Astrocyte of the spinal cord (primary cell): ENCODE measurements at regions not wholly inside any gene's neighbourhood (a gene's known extent, or its start where the extent isn't known, plus 50 kb on each side); places are given as distances from the start of the nearest gene placed in this dataset.

Experiments used
- DNase-seq: peaks from one replicate; pipeline ENCODE4 v3.0.0; 2011; ENCODE audit warnings: low read depth, low spot score
- H3K4me3 ChIP-seq: 2 replicates; pipeline ENCODE4 v1.5.1; 2011; ENCODE audit warnings: low read depth, mild to moderate bottlenecking, low read length, moderate library complexity
- CTCF ChIP-seq: IDR thresholded peaks from 2 replicates; pipeline ENCODE4 v1.5.1; 2012; ENCODE audit warnings: low read depth, mild to moderate bottlenecking, low read length, inconsistent platforms
- in situ Hi-C: cut with HindIII; loops from 2 replicates; pipeline ENCODE4 v1.10.0; 2017; ENCODE audit warnings: low sequenced_read_pairs

GRCh38 chr4:126440297-126440696 lies 1125.5 kb downstream of the FAT4 start:
- in situ Hi-C loops = no loop called here
- no peak for DNase-seq
- H3K4me3 ChIP-seq = no peak overlapping the region
- no peak for TF ChIP-seq CTCF

GRCh38 chr4:126441173-126442035 lies 1126.6 kb downstream of the FAT4 start:
- DNase-seq = no peak
- TF ChIP-seq CTCF = no peak
- in situ Hi-C loops = no loop called here

GRCh38 chr4:126445596-126445995 lies 1130.8 kb downstream of the FAT4 start:
- in situ Hi-C loops = no loop called here
- DNase-seq = peak; percentile 3

More at GRCh38 chr4:126441173-126442035, 1126.6 kb downstream of the FAT4 start:
- H3K4me3 ChIP-seq = no peak overlapping the region

GRCh38 chr4:126446917-126447316 lies 1132.2 kb downstream of the FAT4 start:
- no peak for TF ChIP-seq CTCF
- no peak for DNase-seq
- in situ Hi-C loops = no loop called here
- no peak overlapping the region for H3K4me3 ChIP-seq

More at GRCh38 chr4:126445596-126445995, 1130.8 kb downstream of the FAT4 start:
- H3K4me3 ChIP-seq = no peak overlapping the region
- no peak for TF ChIP-seq CTCF

- TF ChIP-seq CTCF = no peak
- in situ Hi-C loops = no loop called here
- DNase-seq = no peak
- H3K4me3 ChIP-seq = no peak overlapping the region
Measured at GRCh38 chr4:126448086-126448845, 1133.5 kb downstream of the FAT4 start.

- H3K4me3 ChIP-seq = no peak overlapping the region
- no peak for DNase-seq
- in situ Hi-C loops = no loop called here
- TF ChIP-seq CTCF = no peak
Measured at GRCh38 chr4:126451237-126451873, 1136.6 kb downstream of the FAT4 start.
